Natural killer cell (primary cell): ENCODE measurements at regions not wholly inside any gene's neighbourhood (a gene's known extent, or its start where the extent isn't known, plus 50 kb on each side); places are given as distances from the start of the nearest gene placed in this dataset.
"Not testable (repeated sequence)": the region's sequence is repeated elsewhere in the genome, so short reads cannot be mapped to it uniquely, and the experiment has no call there.

Source experiments
- ATAC-seq, 3 donors: fragments of 150-1000 bp in 2 of 3; fragments of 200-7000 bp in 1 of 3; cut with Tn5 transposase; 1 replicate in 1 of 3; 2 replicates in 2 of 3; pipeline ENCODE4 v1.10.0; 2021; ENCODE audit warnings: mild to moderate bottlenecking in 2 of 3, moderate library complexity in 2 of 3
- DNase-seq, 2 donors: peaks; one replicate each; pipeline versions ENCODE4 v3.0.0 to v3.0.0-alpha.2; 2013 to 2021; ENCODE audit warnings: mixed read lengths in 1 of 2
- H3K27ac ChIP-seq: one replicate; pipeline ENCODE4 v1.5.1; 2013; ENCODE audit warnings: mild to moderate bottlenecking, low read length
- H3K27me3 ChIP-seq: one replicate; pipeline ENCODE4 v1.6.1; 2013; ENCODE audit warnings: low read length; ENCODE audit not compliant: control insufficient read depth, insufficient read depth
- H3K36me3 ChIP-seq: one replicate; pipeline ENCODE4 v1.6.1; 2013; ENCODE audit warnings: low read length; ENCODE audit not compliant: control insufficient read depth, insufficient read depth
- H3K4me1 ChIP-seq: one replicate; pipeline ENCODE4 v1.6.1; 2013; ENCODE audit warnings: low read length; ENCODE audit not compliant: control insufficient read depth, insufficient read depth
- H3K4me3 ChIP-seq: one replicate; pipeline ENCODE4 v1.5.1; 2013; ENCODE audit warnings: low read length
- H3K9me3 ChIP-seq: one replicate; pipeline ENCODE4 v1.6.1; 2013; ENCODE audit warnings: low read length; ENCODE audit not compliant: control insufficient read depth, insufficient read depth
- H3K27ac Mint-ChIP-seq, 2 donors: one replicate each; pipeline ENCODE4 v1.8.0; 2022; ENCODE audit warnings: mild to moderate bottlenecking in 2 of 2, mixed read lengths in 2 of 2, moderate library complexity in 1 of 2
- H3K27me3 Mint-ChIP-seq, 2 donors: one replicate each; pipeline ENCODE4 v1.8.0; 2022; ENCODE audit warnings: low read depth in 2 of 2, mixed read lengths in 2 of 2
- H3K36me3 Mint-ChIP-seq: one replicate; pipeline ENCODE4 v1.8.0; 2022; ENCODE audit warnings: mixed read lengths
- H3K4me1 Mint-ChIP-seq, 2 donors: one replicate each; pipeline ENCODE4 v1.8.0; 2022; ENCODE audit warnings: mixed read lengths in 2 of 2
- H3K4me3 Mint-ChIP-seq: one replicate; pipeline ENCODE4 v1.8.0; 2022; ENCODE audit warnings: mild to moderate bottlenecking, moderate library complexity, mixed read lengths
- H3K9me3 Mint-ChIP-seq, 2 donors: one replicate each; pipeline ENCODE4 v1.8.0; 2022; ENCODE audit warnings: mixed read lengths in 2 of 2
- WGBS: methylation state at CpG from one replicate; pipeline ENCODE4 v1.1.7; 2013; ENCODE audit warnings: missing lambda C conversion rate; ENCODE audit not compliant: insufficient coverage; 5-methylcytosine and 5-hydroxymethylcytosine counted together
- intact Hi-C: fragments of 100-400 bp; cut with micrococcal nuclease; formaldehyde crosslinking; loops from one replicate; pipeline ENCODE4 v1.14.2; 2022
- TF ChIP-seq, protein P1 (sequence below): fragments of 200-600 bp; IDR thresholded peaks from one replicate; pipeline ENCODE4 v1.8.0; 2022; ENCODE audit warnings: antibody characterized with exemption

DNA sequence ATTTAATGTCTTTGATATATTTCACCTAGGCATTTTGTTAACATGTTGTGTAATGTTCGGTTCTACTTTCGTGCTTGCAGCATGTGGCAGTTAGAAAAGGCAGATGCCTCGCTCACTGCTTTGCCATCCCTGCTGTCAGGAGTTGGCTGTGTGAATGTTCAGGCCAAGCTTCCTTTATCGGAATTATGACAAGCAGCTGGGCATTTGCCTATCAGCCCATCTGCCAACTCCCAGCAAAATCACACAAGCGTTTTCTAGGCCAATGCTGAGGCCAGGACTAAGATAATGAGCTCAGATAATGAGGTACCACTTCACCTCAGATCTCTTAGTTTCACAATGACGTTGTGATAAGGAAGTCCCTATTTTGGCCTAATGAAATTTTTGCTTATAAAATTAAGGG lies 212.7 kb upstream of the FAM3C start:
- Histone ChIP-seq H3K27ac (no peak overlapping the region), H3K36me3 (no peaks in the 10 kb centered on the region), H3K27me3 (peaks cover 1% of the 10 kb centered on the region), H3K9me3 (no peaks in the 10 kb centered on the region), H3K4me3 (no peak overlapping the region), H3K4me1 (no peaks in the 10 kb centered on the region)
- TF ChIP-seq, protein P1, sequence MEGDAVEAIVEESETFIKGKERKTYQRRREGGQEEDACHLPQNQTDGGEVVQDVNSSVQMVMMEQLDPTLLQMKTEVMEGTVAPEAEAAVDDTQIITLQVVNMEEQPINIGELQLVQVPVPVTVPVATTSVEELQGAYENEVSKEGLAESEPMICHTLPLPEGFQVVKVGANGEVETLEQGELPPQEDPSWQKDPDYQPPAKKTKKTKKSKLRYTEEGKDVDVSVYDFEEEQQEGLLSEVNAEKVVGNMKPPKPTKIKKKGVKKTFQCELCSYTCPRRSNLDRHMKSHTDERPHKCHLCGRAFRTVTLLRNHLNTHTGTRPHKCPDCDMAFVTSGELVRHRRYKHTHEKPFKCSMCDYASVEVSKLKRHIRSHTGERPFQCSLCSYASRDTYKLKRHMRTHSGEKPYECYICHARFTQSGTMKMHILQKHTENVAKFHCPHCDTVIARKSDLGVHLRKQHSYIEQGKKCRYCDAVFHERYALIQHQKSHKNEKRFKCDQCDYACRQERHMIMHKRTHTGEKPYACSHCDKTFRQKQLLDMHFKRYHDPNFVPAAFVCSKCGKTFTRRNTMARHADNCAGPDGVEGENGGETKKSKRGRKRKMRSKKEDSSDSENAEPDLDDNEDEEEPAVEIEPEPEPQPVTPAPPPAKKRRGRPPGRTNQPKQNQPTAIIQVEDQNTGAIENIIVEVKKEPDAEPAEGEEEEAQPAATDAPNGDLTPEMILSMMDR: no peak
- Mint-ChIP-seq H3K36me3 (no peaks in the 10 kb centered on the region), H3K27ac (no peak overlapping the region), H3K4me1 (no peaks in the 10 kb centered on the region), H3K4me3 (no peak overlapping the region), H3K27me3 (peaks cover 3 to 9% of the 10 kb centered on the region in 2 donors), H3K9me3 (peaks cover 0 to 3% of the 10 kb centered on the region in 2 donors)
- DNase-seq (no peak), ATAC-seq (no peak)
- intact Hi-C loops: no loop called here
- 77% methylated on average over 5 of the region's 6 CpGs for WGBS

GRCh38 chr7:121608183-121608582 lies 212.1 kb upstream of the FAM3C start:
- ATAC-seq, H3K4me3 ChIP-seq, H3K9me3 ChIP-seq, H3K36me3 Mint-ChIP-seq, intact Hi-C loops, H3K27ac ChIP-seq, H3K9me3 Mint-ChIP-seq, H3K27ac Mint-ChIP-seq, DNase-seq, H3K27me3 ChIP-seq, H3K27me3 Mint-ChIP-seq, H3K36me3 ChIP-seq, H3K4me1 ChIP-seq, H3K4me1 Mint-ChIP-seq, H3K4me3 Mint-ChIP-seq: not testable (repeated sequence)
- 64% methylated on average over 2 of the region's 2 CpGs for WGBS

DNA sequence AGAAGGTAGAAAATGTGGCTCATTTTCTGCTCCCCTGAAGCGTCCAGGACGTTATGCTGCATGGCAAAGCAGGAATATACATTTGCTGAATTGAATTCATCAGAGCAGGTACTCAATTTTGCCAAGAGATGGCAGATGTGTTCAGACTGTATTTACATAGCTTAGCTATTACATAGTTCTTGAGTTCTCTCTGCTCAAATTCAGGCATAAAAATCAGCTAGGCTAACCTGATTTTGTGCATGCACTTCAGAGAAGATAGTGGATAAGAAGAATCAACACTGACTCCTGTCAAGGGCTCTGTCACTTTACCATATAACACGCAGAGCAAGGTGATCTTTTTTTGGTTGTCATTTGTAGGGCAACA lies 209.2 kb upstream of the FAM3C start:
- no peak overlapping the region for H3K4me3 ChIP-seq
- DNase-seq: no peak
- H3K27me3 ChIP-seq: peaks cover 2% of the 10 kb centered on the region
- intact Hi-C loops: no loop called here
- no peak overlapping the region for H3K27ac Mint-ChIP-seq
- no peaks in the 10 kb centered on the region for H3K9me3 ChIP-seq
- H3K36me3 ChIP-seq: no peaks in the 10 kb centered on the region
- no peaks in the 10 kb centered on the region for H3K4me1 Mint-ChIP-seq
- no peak overlapping the region for H3K4me3 Mint-ChIP-seq
- H3K36me3 Mint-ChIP-seq: no peaks in the 10 kb centered on the region
- H3K27ac ChIP-seq: no peak overlapping the region
- peaks cover 0 to 4% of the 10 kb centered on the region in 2 donors for H3K9me3 Mint-ChIP-seq
- ATAC-seq: no peak
- TF ChIP-seq, protein P1: no peak
- H3K4me1 ChIP-seq: no peaks in the 10 kb centered on the region
- 79% methylated on average over 3 of the region's 3 CpGs for WGBS
- peaks cover 3 to 9% of the 10 kb centered on the region in 2 donors for H3K27me3 Mint-ChIP-seq

DNA sequence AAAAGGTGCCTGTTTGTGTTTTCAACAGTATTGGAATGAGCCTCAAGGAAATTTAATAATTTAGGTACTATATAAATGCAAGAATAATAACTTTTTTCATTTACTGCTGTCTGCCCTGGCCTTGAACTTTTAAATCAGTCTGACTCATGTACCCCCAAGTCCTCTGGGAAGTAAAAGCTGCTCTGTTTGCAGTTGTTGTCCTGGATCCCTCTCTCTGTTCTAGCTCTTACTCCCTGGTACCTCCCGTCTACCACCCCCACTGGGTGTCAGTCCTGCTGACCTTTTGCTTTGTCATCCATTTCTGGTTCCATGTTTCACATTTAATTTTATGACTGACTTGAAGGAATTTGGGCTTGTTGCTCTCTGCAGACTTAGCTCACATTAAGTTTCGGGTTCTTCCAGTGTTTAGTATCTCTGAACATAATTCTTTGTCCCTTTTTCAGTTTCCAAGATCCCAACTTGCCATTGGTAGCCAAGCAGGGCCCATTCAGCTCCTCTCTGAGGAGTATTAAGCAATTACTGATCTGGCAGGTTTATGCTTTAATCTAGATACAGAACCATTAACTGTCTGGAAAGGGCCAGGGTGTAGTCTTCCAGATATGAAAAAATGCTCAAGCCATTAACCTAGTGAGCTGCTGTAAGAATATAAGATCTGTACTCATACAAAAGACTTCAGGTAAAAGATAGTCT lies 208.7 kb upstream of the FAM3C start:
- ATAC-seq (no peak), DNase-seq (no peak)
- no peak overlapping the region for H3K27ac ChIP-seq
- TF ChIP-seq, protein P1: no peak
- H3K9me3 Mint-ChIP-seq: peaks cover 0 to 4% of the 10 kb centered on the region in 2 donors
- H3K27me3 Mint-ChIP-seq: peaks cover 3 to 9% of the 10 kb centered on the region in 2 donors
- intact Hi-C loops: no loop called here
- no peaks in the 10 kb centered on the region for H3K36me3 ChIP-seq
- H3K27me3 ChIP-seq: peaks cover 2% of the 10 kb centered on the region
- H3K4me1 ChIP-seq: no peaks in the 10 kb centered on the region
- no peak overlapping the region for H3K4me3 Mint-ChIP-seq
- H3K4me1 Mint-ChIP-seq: no peaks in the 10 kb centered on the region
- no peak overlapping the region for H3K4me3 ChIP-seq
- 60% methylated on average over 2 of the region's 2 CpGs for WGBS
- no peaks in the 10 kb centered on the region for H3K36me3 Mint-ChIP-seq
- H3K9me3 ChIP-seq: no peaks in the 10 kb centered on the region
- H3K27ac Mint-ChIP-seq: no peak overlapping the region
